OCI-LY7 (cell line): ENCODE measurements at regions not wholly inside any gene's neighbourhood (a gene's known extent, or its start where the extent isn't known, plus 50 kb on each side); places are given as distances from the start of the nearest gene placed in this dataset.

Experiments used
- BruUV-seq: library from RNA; stranded (reverse); fragments of 400-500 nt; replicated peaks from 2 replicates; lab custom pipeline; 2021; lab: Mats Ljungman, UMichigan
- CTCF ChIA-PET: fragments of 300-600 bp; sonication (Branson Sonifier 250); formaldehyde crosslinking; loops from one replicate; lab custom pipeline; 2022; ENCODE audit warnings: antibody characterized with exemption; ENCODE audit not compliant: unreplicated experiment; lab: Charles Lee
- POLR2A ChIA-PET: fragments of 300-600 bp; sonication (Branson Sonifier 250); formaldehyde crosslinking; loops from one replicate; lab custom pipeline; 2022; ENCODE audit warnings: antibody characterized with exemption; lab: Charles Lee
- DNase-seq: peaks from one replicate; pipeline ENCODE4 v3.0.0-alpha.2; 2015; ENCODE audit warnings: low spot score
- H2AFZ ChIP-seq: fragments of 200-600 bp; sonication (generic), shearing (Covaris generic); 2 replicates; pipeline ENCODE4 v1.6.1; 2014; ENCODE audit warnings: mild to moderate bottlenecking, antibody characterized with exemption, low read length, moderate library complexity
- H3K27ac ChIP-seq: fragments of 200-600 bp; sonication (generic); 2 replicates; pipeline ENCODE4 v1.5.1; 2014; ENCODE audit warnings: mixed run types, low read depth, mild to moderate bottlenecking, moderate library complexity, low read length, inconsistent platforms; ENCODE audit not compliant: poor library complexity, severe bottlenecking
- H3K36me3 ChIP-seq: fragments of 200-600 bp; sonication (generic); 2 replicates; pipeline ENCODE4 v1.6.1; 2014; ENCODE audit warnings: mild to moderate bottlenecking, antibody characterized with exemption, low read length, moderate library complexity, mixed read lengths; ENCODE audit not compliant: insufficient read depth
- H3K4me1 ChIP-seq: fragments of 200-600 bp; sonication (generic); 2 replicates; pipeline ENCODE4 v1.5.1; 2014; ENCODE audit warnings: mild to moderate bottlenecking, low read length; ENCODE audit not compliant: insufficient read depth, poor library complexity, severe bottlenecking
- H3K4me2 ChIP-seq: fragments of 200-600 bp; sonication (generic); 2 replicates; pipeline ENCODE4 v1.6.1; 2014; ENCODE audit warnings: mild to moderate bottlenecking, low read length
- H3K4me3 ChIP-seq: fragments of 200-600 bp; sonication (generic); 2 replicates; pipeline ENCODE4 v1.5.1; 2014; ENCODE audit warnings: mild to moderate bottlenecking, low read depth, low read length; ENCODE audit not compliant: poor library complexity, severe bottlenecking
- H3K79me2 ChIP-seq: fragments of 200-600 bp; sonication (generic); 2 replicates; pipeline ENCODE4 v1.6.1; 2016; ENCODE audit warnings: low read depth, mild to moderate bottlenecking, low read length, moderate library complexity, mixed read lengths; ENCODE audit not compliant: insufficient read depth
- H3K9me2 ChIP-seq: fragments of 200-600 bp; sonication (generic); 2 replicates; pipeline ENCODE4 v1.6.1; 2016; ENCODE audit warnings: mild to moderate bottlenecking, low read length, mixed read lengths; ENCODE audit not compliant: insufficient read depth
- H3K9me3 ChIP-seq: fragments of 200-600 bp; sonication (generic); 2 replicates; pipeline ENCODE4 v1.6.1; 2014; ENCODE audit warnings: mild to moderate bottlenecking, mixed run types, low read length, mixed read lengths
- H4K20me1 ChIP-seq: fragments of 200-600 bp; sonication (generic); 2 replicates; pipeline ENCODE4 v1.6.1; 2014; ENCODE audit warnings: mild to moderate bottlenecking, antibody characterized with exemption, low read length, moderate library complexity, mixed read lengths; ENCODE audit not compliant: insufficient read depth
- CTCF ChIP-seq: fragments of 200-600 bp; sonication (generic); conservative IDR thresholded peaks from 2 replicates; pipeline ENCODE4 v1.5.1; 2014; ENCODE audit warnings: mild to moderate bottlenecking, antibody characterized with exemption, low read length, moderate library complexity, mixed read lengths
- EZH2phosphoT487 ChIP-seq: fragments of 200-600 bp; sonication (generic); IDR thresholded peaks from 2 replicates; pipeline ENCODE4 v1.6.1; 2018; ENCODE audit warnings: low read depth, borderline replicate concordance, mild to moderate bottlenecking, mixed run types, antibody characterized with exemption, low read length, moderate library complexity, mixed read lengths
- intact Hi-C: fragments of 100-400 bp; cut with micrococcal nuclease; formaldehyde crosslinking; loops from one replicate; pipeline ENCODE4 v1.10.0; 2022; ENCODE audit not compliant: unreplicated experiment

DNA sequence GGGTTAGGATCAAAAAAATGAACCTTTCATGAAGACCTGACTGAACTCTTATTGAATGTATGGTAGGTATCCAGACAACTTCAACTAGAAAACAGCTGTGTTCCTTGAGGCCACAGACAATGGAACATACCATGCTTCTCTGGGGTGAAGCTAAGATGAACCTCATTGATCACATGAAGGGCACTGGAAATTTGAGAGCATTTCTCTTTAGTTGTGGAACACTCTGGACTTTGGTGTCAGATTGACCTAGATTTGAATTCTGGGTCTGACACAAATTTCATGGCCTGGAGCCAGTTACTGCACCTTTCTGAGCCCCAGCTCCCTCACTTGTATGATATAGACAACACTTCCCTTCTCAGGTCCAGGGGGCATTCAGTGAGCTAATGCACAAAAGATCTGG, 411.2 kb upstream of the ID2 start:
- no peak for DNase-seq
- BruUV-seq, result no TSS peak
- ChIA-PET CTCF (interaction anchor here (0.6 kb wide), 1 partner anchor 30 kb away, joined by 3 read pairs; no protein-coding TSS in a partner anchor), POLR2A (no interaction called here)
- H3K36me3 ChIP-seq, result no peaks in the 10 kb centered on the region
- peaks cover 6% of the 10 kb centered on the region; the same call in 1 of the 2 replicates for H3K9me3 ChIP-seq
- no peaks in the 10 kb centered on the region for H3K79me2 ChIP-seq
- no peak overlapping the region for H3K4me3 ChIP-seq
- H3K9me2 ChIP-seq, result no peaks in the 10 kb centered on the region
- no peak for TF ChIP-seq CTCF
- no peak for TF ChIP-seq EZH2phosphoT487
- intact Hi-C loops, result no loop called here
- H3K4me2 ChIP-seq, result no peak overlapping the region
- H3K27ac ChIP-seq, result no peak overlapping the region
- no peak overlapping the region for H2AFZ ChIP-seq
- H3K4me1 ChIP-seq, result peaks cover 21% of the 10 kb centered on the region
- H4K20me1 ChIP-seq, result no peaks in the 10 kb centered on the region

DNA sequence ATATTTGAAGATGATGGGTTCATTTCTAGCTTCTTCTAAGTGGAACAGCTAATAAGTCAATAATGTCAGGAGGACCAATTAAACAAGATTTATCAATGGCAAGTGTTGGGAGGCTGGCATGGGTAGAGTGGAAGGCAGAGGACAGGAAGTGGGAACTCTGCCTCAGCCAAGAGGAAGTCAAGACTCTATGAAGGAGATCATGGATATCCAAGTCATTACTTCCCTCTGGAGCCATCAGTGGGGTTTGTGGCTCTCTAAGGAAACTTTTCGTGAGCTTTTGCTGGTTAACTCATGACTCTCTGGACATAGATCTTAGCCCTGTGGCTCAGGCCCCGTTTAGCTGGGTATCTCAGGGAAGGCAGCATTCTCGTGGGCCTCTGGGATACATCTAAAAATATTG, 410.4 kb upstream of the ID2 start:
- POLR2A ChIA-PET, result interaction anchor here (0.7 kb wide), 1 partner anchor 250 kb away, joined by 3 read pairs; no protein-coding TSS in a partner anchor
- H4K20me1 ChIP-seq, result no peaks in the 10 kb centered on the region
- no peaks in the 10 kb centered on the region; the same call in 1 of the 2 replicates for H3K36me3 ChIP-seq
- H2AFZ ChIP-seq, result no peak overlapping the region
- DNase-seq, result no peak
- no peak overlapping the region for H3K4me3 ChIP-seq
- no peaks in the 10 kb centered on the region for H3K79me2 ChIP-seq
- no peaks in the 10 kb centered on the region for H3K9me2 ChIP-seq
- H3K4me2 ChIP-seq, result no peak overlapping the region
- no TSS peak for BruUV-seq
- intact Hi-C loops, result no loop called here
- H3K27ac ChIP-seq, result no peak overlapping the region
- TF ChIP-seq CTCF, result no peak
- no peak for TF ChIP-seq EZH2phosphoT487
- CTCF ChIA-PET, result interaction anchor here (0.6 kb wide), 1 partner anchor 29 kb away, joined by 3 read pairs; no protein-coding TSS in a partner anchor
- peaks cover 12% of the 10 kb centered on the region for H3K9me3 ChIP-seq
- H3K4me1 ChIP-seq, result peaks cover 13% of the 10 kb centered on the region

DNA sequence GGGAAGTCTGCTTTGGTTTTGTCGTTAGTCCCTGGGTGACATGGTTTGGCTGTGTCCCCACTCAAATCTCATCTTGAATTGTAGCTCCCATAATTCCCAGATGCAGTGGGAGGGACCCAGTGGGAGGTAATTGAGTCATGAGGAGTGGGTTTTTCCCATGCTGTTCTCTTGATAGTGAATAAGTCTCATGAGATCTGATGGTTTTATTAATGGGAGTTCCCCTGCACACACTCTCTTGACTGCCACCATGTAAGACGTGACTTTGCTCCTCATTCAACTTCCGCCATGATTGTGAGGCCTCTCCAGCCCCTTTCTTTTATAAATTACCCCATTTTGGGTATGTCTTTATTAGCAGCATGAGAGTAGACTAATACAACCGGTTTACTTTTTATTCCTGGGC, 405.8 kb upstream of the ID2 start:
- CTCF ChIA-PET, result interaction anchor here (0.6 kb wide), 1 partner anchor 23 kb away, joined by 3 read pairs; no protein-coding TSS in a partner anchor
- no TSS peak for BruUV-seq
- POLR2A ChIA-PET, result interaction anchor here (0.6 kb wide), 1 partner anchor 19 kb away, joined by 5 read pairs; no protein-coding TSS in a partner anchor
- no peak overlapping the region for H3K4me2 ChIP-seq
- no peaks in the 10 kb centered on the region; the same call in 1 of the 2 replicates for H3K36me3 ChIP-seq
- no peak for TF ChIP-seq EZH2phosphoT487
- TF ChIP-seq CTCF, result no peak
- H3K9me3 ChIP-seq, result peaks cover 19% of the 10 kb centered on the region
- H3K27ac ChIP-seq, result no peak overlapping the region
- H3K9me2 ChIP-seq, result no peaks in the 10 kb centered on the region
- DNase-seq, result no peak
- intact Hi-C loops, result no loop called here
- H3K4me3 ChIP-seq, result no peak overlapping the region
- no peaks in the 10 kb centered on the region for H3K79me2 ChIP-seq
- H2AFZ ChIP-seq, result no peak overlapping the region
- no peaks in the 10 kb centered on the region for H4K20me1 ChIP-seq
- peaks cover 19% of the 10 kb centered on the region for H3K4me1 ChIP-seq
